ENCODE measurements at regions not wholly inside any gene's neighbourhood (a gene's known extent, or its start where the extent isn't known, plus 50 kb on each side); places are given as distances from the start of the nearest gene placed in this dataset.
"Not testable (repeated sequence)": the region's sequence is repeated elsewhere in the genome, so short reads cannot be mapped to it uniquely, and the experiment has no call there.

- intact Hi-C loops (cut with micrococcal nuclease), result no loop called here
Measured at GRCh38 chrX:74080165-74080564, 223.8 kb upstream of the ZCCHC13 start.

DNA sequence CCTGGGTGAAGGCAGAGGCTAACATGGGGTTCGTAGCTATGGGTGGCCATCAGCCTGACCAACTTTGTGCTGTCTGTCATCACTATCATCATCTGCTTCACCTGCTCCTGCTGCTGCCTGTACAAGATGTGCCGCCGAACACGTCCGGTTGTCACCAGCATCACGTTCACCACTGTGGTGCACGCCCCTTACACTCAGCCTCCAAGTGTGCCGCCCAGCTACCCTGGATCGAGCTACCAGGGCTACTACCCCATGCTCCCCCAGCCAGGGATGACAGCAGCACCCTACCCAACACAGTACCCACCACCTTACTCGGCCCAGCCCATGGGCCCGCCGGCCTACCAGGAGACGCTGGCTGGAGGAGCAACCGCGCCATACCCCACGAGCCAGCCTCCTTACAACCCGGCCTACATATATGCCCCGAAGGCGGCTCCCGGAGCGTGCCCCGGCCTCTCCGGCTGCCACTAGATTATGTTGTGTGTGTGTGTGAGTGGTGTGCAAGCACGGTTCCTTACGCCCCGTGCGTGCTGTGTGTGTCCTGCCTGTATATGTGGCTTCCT lies 213.4 kb upstream of the XIST start:
- intact Hi-C loops (cut with micrococcal nuclease), result no loop called here

- intact Hi-C loops (cut with micrococcal nuclease), result no loop called here
Measured at GRCh38 chrX:74063426-74064155, 211.1 kb upstream of the XIST start.

- intact Hi-C loops (cut with micrococcal nuclease), result no loop called here
Measured at GRCh38 chrX:74061879-74062278, 209.4 kb upstream of the XIST start.

- intact Hi-C loops (cut with micrococcal nuclease), result no loop called here
Measured at GRCh38 chrX:74049126-74049525, 196.6 kb upstream of the XIST start.

- intact Hi-C loops (cut with micrococcal nuclease), result not testable (repeated sequence)
Measured at GRCh38 chrX:74034066-74034465, 181.6 kb upstream of the XIST start.

DNA sequence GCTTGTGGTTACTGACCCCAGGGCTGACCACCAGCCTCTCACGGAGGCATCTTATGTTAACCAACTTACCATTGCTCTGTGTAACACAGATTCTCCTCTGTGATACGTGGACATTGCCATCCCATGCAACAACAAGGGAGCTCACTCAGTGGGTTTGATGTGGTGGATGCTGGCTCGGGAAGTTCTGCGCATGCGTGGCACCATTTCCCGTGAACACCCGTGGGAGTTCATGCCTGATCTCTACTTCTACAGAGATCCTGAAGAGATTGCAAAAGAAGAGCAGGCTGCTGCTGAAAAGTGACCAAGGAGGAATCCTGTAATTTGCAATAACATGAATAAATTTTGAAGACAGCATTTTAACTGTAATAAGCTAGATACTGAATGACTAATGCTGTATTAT lies 179.0 kb upstream of the XIST start:
- intact Hi-C loops (cut with micrococcal nuclease), result not testable (repeated sequence)

DNA sequence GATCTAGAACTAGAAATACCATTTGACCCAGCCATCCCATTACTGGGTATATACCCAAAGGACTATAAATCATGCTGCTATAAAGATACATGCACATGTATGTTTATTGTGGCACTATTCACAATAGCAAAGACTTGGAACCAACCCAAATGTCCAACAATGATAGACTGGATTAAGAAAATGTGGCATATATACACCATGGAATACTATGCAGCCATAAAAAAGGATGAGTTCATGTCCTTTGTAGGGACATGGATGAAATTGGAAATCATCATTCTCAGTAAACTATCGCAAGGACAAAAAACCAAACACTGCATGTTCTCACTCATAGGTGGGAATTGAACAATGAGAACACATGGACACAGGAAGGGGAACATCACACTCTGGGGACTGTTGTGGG lies 178.3 kb upstream of the XIST start:
- intact Hi-C loops (cut with micrococcal nuclease), result not testable (repeated sequence)

- intact Hi-C loops (cut with micrococcal nuclease), result not testable (repeated sequence)
Measured at GRCh38 chrX:74025145-74025544, 172.6 kb upstream of the XIST start.

- intact Hi-C loops (cut with micrococcal nuclease), result no loop called here
Measured at GRCh38 chrX:74023203-74023602, 170.7 kb upstream of the XIST start.

DNA sequence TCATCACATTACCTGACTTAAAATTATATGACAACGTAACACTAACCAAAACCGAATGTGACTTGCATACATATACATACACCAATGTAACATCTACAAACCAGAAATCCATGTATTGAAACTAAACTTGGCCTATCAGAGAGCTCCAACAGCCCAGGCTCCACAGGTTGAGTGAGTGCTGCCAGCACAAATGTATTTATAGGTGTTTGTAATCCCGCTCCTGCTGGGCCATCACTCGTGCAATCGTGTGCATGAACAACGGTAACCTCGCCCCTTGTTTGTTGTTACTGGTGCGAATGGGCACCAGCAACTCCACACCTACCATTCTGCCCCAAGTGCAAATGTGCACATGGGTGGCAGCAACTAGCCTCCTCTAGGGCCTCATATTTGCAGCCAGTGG lies 165.7 kb upstream of the XIST start:
- intact Hi-C loops (cut with micrococcal nuclease), result loop anchor here (10.0 kb wide), 1 partner anchor 73 kb away; no protein-coding TSS in a partner anchor

- intact Hi-C loops (cut with micrococcal nuclease), result loop anchor here (1.0 to 10.0 kb wide), 3 partner anchors 71 to 160 kb away; no protein-coding TSS in a partner anchor
Measured at GRCh38 chrX:74015379-74016019, 163.0 kb upstream of the XIST start.

GRCh38 chrX:74009041-74009440 lies 156.5 kb upstream of the XIST start:
- intact Hi-C loops (cut with micrococcal nuclease), result no loop called here

DNA sequence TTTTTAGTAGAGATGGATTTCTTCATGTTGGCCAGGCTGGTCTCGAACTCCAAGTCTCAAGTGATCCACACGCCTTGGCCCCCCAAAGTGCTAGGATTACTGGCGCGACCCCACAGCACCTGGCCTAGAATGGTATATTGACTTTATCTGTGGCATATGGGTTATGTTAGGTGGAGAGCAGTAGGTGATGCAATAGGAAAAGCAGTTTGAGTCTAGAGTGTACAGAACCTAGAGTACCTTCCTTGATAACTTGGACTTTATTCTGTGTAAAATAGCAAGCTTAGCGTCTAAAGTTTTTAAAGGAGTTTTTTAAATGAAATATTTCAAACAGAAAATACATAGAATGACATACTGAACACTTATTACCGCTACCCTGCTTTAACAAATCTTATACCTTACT lies 139.5 kb upstream of the XIST start:
- intact Hi-C loops (cut with micrococcal nuclease), result no loop called here

GRCh38 chrX:73987166-73987565 lies 134.7 kb upstream of the XIST start:
- intact Hi-C loops (cut with micrococcal nuclease), result no loop called here

GRCh38 chrX:73979551-73980131 lies 127.1 kb upstream of the XIST start:
- intact Hi-C loops (cut with micrococcal nuclease), result no loop called here

DNA sequence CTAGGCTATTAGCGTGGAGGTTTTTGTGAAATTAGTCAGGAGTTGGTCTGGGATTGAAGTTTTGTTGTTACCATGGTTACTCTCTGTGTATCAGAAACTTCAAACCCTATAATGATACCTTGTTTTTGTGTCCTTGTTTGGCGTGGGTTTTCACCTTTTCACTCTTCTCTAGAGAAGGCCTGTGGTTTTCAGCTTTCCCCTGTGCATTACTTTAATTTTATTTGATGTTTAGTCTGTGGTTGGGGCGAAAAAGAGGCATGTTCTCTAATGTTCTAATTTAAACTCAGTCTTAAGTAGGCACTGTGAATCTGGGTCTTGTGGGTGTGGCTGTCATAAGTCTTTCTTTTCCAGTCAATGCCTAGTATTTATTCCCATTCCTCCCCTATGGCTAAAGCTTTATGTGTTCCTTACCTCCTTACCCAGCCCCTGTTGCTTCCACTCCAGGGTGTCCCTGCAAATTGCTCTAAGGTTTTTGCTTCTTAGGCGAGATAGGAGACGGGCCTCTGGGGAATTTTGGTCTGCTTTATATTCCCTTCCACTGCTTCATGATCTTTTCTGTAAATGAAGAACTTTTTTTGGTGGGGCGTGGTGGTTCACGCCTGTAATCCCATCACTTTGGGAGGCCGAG lies 125.1 kb upstream of the XIST start:
- intact Hi-C loops (cut with micrococcal nuclease), result no loop called here

DNA sequence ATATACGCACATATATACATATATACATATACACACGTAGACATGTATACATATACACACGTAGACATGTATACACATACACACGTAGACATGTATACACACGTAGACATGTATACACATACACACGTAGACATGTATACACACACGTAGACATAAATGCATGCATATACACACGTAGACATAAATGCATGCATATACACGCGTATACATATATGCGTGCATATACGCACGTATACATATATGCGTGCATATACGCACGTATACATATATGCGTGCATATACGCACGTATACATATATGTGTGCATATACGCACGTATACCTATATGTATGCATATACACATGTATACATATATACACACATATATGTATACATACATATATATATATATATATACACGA lies 114.9 kb upstream of the XIST start:
- intact Hi-C loops (cut with micrococcal nuclease), result not testable (repeated sequence)

DNA sequence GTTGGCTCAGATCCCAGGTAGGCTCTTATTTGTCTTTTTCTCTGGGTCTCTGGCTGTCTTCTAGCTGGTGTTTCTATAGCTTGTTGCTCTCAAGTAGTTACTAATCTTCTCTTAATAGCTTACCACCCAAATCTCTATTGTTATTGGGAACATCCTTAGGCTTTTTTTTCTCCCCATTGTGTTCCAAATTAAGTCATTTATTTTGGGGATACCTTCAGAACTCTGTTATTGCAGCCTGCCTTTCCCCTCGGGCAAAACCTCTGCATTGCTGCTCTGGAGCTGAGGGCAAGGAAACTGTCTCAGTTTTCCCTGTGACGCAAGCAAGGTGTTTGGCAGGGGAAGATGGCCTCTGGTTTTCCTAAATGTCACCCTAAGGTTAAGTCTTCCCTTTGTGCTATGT lies 113.3 kb upstream of the XIST start:
- intact Hi-C loops (cut with micrococcal nuclease), result no loop called here

DNA sequence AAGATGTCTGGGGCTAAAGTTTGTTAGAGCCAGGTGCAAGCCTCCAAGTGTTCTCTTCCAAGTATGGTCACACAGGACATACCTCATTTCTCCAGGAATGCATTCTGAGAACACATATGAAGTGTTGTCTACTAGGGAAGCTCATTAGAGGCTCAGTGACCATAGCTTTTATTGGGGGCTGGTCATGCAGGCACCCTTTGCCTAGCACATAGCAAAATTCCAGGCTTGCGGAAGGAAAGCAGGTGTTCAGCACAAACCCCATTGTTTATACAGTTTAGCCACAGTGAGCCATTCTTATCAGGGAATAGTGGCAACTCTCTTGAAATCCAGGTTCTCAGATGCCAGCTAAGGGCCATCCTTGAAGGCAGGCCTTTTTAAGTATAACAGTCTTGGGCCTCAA lies 112.1 kb upstream of the XIST start:
- intact Hi-C loops (cut with micrococcal nuclease), result no loop called here

GRCh38 chrX:73963682-73964081 lies 111.2 kb upstream of the XIST start:
- intact Hi-C loops (cut with micrococcal nuclease), result no loop called here

DNA sequence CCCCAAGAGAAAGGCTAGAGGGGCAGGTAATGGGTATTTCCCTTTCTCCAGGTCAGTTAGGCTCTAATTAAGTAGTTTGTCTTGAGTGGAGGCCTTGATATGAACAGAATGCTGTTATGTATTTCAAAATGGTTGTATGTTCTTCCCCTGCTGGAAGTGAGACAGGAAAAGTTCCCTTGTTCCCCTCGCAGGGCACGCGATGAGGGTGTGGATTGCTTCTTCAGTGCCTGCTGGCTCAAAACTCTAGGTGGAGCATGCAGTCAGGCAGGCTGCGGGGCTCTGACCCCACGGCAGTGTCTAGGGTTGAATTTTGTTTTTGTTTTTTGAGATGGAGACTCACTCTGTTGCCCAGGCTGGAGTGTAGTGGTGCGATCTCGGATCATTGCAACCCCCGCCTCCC lies 110.4 kb upstream of the XIST start:
- intact Hi-C loops (cut with micrococcal nuclease), result no loop called here

Measured in T-helper 2 cell treated with Interferon-gamma antibody and Interleukin-4, amounts not matched to agents 100 ng/mL and 5 ng/mL, for 36 hours (primary cell).